HT-29 (cell line): ENCODE measurements at regions not wholly inside any gene's neighbourhood (a gene's known extent, or its start where the extent isn't known, plus 50 kb on each side); places are given as distances from the start of the nearest gene placed in this dataset.

Experiments
- DNase-seq: peaks from one replicate; pipeline ENCODE4 v3.0.0-alpha.2; 2015; ENCODE audit warnings: low spot score

- peak; percentile 18 for DNase-seq
Observed at GRCh38 chr6:14321992-14322772, 204.6 kb downstream of the CD83 start.

DNA sequence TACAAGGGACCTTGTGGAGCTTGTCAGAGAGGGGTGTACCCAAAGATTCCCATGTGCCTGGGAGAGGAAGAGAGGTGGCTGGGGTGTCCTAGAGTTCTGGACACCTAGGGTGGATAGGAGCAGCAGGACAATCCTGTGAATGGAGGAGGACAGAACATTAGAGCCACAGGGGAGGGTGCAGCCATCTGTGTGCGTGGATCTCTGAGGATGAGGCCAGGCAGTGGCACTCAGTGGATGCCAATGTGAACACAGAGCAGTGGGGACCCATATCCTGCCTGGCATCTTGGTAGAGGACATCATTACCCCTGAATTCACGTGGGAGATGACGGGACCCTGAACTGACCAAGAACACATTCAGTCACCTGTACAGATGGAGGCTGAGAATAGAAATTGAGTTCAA lies 205.3 kb downstream of the CD83 start:
- DNase-seq: no peak

DNA sequence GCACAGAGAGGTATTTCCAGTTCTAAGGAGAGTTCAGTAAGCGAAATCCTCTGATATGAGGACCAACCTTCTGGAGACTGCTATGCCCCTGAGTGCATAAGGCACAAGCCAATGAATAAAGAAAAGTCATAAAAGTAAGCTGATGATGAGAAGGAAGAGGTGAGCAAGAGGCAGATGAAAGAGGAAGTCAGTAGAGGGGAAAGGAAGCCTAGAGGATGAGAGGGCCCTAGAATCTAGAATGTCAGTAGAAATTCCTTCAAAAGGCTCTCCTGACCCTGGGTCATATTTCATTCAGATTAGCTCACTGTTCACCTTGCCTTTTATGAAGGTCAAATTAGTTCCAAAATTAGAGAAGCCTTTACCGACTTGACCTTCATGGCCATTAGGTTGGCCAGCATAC lies 209.2 kb downstream of the CD83 start:
- no peak for DNase-seq

GRCh38 chr6:14328163-14328562 lies 210.6 kb downstream of the CD83 start:
- DNase-seq: no peak

DNA sequence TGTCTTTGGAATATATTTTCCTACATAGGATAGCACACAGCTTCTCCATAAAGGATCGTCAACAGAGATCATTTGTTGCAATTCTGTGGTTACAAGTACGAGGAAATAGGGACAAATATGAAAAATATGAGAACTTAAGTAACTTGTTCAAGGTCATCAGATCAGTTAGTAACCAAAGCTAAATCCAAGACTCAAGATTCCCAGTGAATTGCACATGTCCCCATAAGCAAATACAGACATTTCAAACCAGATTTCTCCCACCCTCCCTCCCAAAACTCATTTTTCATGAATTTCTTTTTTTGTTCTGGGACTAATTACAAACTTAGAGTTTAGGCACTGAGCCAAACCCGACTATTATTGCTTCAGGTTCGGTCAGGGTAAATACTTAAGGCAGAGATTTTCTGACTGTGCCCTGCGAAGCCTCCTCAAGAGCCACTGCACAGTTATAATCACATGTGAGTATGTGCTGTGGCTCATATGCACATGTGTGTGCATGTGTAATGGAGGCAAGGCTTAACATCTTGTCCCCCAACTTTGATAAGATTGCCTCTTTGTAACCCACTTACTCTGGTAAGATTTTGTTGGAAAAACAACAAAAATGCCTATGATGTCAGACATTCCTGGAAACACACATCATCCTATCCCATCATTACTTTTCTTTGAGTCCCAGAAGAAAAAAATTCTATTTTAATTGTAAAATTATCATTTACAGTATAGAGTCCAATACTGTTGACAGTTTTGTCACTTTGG lies 216.2 kb downstream of the CD83 start:
- no peak for DNase-seq

DNA sequence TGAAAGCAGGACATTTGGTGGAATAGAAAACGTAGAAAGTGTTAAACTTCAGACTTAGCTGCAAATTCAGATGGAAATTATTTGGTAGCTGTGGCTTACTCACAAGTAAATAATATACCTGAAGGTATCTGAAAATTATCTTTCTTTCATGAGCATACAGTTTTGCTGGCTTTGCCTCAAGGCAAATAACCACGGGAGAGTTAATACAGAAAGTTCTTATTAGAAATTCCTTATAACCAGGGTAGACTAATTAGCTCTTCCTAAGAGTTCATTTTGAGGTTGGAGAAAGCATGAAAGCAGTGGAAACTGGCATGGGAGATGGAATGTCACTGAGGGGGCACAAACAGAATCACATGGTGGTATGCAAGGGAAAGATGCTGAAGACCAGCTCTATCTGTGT lies 217.5 kb downstream of the CD83 start:
- DNase-seq: no peak

DNA sequence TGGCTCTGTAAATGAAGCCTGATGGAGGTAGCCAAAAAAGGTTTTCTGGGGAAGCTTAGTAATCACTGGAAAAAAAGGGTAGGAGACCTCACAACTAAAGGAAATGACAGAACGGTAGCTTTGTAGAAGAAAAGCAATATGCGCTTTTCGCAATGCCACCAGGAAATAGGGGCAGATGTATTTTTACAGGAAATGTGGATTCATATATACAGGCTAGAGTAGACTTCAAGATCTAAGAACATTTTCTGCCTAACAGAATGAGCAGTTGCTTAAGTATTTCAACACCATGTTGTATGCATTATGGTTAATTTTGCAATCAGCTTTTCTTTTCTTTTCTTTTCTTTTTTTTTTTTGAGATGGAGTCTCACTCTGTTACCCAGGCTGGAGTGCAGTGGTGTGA lies 219.6 kb downstream of the CD83 start:
- DNase-seq: no peak

- no peak for DNase-seq
Observed at GRCh38 chr6:14339172-14339571, 221.6 kb downstream of the CD83 start.

DNA sequence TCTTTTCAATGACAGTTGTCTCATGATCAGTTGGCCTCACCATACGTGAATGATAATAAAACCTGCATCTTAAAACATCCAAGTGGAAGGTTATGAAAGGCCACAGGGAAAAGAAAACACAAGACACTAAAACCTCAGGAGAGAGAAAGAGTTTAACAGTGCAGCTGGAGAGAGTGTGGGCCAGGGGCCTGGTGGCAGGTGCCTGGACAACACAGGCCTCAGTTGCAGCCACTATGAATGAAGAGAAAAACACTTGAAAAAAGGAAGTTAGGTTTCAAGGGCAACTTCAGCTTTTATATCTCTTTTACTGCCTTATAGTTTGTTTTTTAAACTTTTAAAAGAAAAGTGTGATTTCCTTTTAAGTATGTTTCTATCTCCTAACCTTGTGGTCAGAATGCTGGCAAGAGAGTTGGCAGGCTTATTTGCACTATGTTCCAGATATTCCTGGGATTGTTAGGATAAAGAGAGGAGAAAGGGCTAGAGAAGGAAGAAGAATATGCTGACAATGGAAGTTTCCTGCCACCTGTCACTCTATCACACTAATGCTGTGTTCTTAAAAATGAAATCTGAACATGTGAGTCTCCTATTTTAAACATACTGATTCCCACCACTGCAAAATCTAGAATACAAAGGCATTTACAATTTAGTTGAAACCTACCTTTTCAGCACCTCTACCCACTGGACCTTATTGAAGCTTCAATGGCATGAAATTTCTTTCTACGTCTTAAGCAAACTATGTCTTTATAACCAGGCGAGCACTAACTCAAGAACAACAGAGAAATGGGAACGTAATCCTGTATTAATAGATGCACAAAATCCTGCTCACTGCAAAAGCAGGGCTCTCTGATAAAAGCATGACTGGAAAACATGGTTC lies 222.4 kb downstream of the CD83 start:
- DNase-seq: no peak

- no peak for DNase-seq
Observed at GRCh38 chr6:14344486-14344885, 226.9 kb downstream of the CD83 start.

DNA sequence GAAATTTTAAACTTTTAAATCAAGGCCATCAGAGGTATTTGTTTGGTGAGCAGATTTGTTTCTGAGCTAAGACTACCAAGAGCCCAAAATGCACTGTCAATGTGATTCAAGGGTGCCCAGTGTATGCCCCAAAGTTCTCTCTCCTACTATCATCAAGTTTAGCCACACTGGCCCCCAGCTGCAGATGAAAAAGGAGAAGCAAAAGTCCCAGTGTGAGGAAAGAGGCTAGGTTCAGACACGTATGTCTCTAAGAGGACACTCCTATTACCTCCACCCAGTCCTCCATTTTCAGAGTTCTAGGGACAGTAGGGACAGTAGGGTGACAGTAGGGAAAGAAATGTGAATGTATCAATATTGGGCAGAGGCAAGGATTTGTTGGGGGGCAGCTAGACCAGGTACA lies 230.8 kb downstream of the CD83 start:
- DNase-seq: no peak

DNA sequence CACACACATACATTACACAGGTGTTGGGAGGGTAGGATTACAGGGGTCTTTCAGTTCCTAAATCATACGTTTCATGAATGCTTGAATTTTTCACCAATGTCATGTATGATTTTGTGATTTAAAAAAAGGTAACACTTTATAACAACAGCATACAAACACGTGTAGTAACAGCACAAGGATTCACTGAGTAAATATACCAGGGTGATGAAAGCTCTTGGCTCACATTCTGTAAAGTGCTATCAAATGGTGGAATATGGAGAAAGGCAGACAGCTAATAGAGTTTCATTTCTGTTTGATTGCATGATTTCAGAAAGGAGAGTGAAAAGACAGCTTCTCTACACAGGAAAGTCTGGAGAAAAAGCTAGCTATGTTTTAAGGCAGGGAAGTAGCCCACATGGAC lies 231.9 kb downstream of the CD83 start:
- no peak for DNase-seq

- no peak for DNase-seq
Observed at GRCh38 chr6:14350210-14350609, 232.6 kb downstream of the CD83 start.

- DNase-seq: no peak
Observed at GRCh38 chr6:14353281-14353680, 235.7 kb downstream of the CD83 start.

DNA sequence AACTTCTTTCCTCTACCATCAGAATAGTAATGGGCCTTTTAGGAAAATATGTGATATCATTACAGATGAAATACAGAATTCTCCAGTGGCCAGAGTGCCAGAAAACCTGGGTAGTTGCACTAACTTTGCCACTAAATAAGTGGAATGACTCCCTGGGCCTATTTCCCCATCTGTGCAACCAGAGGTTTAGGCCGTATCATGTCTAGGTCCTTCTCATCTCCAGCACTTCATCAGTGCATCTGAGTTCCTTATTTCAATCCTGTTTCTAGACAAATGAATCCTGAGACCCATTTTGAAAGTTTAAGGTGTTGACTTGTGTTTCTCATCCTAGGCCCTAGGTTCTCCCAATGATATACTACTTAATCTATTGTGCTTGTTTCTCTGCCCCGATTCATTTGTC lies 236.2 kb downstream of the CD83 start:
- no peak for DNase-seq

GRCh38 chr6:14354919-14355572 lies 237.5 kb downstream of the CD83 start:
- no peak for DNase-seq

- DNase-seq: no peak
Observed at GRCh38 chr6:14359438-14359837, 241.9 kb downstream of the CD83 start.

- no peak for DNase-seq
Observed at GRCh38 chr6:14360565-14360964, 243.0 kb downstream of the CD83 start.

DNA sequence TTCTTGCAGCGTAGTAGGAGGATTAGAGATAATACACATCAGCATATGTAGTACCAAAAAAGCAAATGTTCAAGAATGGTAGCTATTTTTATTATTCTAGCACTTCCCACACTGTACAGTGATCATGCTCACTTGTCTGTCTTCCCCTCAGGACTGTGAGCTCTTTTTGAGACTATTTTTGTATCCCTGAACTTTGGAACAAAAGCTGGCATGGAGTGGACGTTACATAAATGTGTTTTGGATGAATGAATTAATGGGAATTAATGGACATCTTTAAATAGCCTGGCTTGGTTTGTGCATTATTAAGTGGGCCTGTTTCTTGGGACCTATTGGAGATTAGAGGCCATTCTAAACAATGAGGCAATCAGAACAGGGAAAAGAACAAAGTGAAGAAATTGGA lies 243.7 kb downstream of the CD83 start:
- DNase-seq: no peak

DNA sequence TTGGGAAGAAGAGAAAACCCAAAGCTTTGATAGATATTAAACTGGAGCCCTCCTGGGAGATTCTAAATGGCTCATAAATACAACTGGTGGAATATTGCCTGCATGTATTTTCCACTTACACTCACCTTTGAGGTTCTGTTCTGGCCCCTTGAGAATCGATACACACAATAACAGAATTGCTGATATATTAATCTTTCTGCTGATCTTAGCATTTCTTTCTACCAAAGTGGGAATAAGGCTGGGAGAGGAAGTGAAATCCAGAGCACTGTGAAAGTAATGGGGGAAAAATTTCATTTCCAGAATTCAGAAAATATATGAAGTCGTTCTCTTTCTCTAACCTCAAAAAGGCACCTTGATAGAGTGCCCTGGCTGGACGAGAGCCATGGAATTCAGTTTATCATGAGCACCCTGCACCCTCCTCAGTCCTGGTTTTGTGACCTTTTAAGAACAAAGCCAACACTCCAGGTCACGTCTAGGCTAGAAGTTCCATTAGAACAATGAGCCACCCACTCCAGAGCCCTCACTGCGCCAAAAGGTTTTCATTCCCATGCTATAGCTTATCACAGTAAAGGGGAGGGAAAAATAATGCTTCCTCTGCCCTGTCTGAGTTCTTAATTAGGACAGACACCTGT lies 244.5 kb downstream of the CD83 start:
- no peak for DNase-seq

DNA sequence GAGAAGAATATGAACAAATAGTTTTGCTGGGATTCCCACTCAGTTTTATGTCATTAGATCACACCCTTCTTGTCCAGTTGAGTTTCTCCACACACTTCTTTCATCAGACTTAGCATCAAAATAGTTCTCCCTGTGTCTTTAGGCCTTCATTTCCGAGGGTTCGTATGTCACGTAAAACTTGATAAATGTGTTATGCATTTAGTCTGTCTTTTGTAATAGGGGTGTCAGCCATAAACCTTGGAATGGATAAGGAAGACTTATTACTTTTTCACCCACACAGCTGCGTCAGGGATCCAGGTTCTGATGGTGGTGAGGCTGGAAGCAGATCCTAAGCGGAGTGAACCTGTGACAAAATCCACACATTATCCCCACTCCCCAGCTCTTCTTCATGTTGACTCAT lies 246.8 kb downstream of the CD83 start:
- DNase-seq: no peak
